H1 (cell line): ENCODE measurements at regions not wholly inside any gene's neighbourhood (a gene's known extent, or its start where the extent isn't known, plus 50 kb on each side); places are given as distances from the start of the nearest gene placed in this dataset.

Experiments used
- CTCF ChIA-PET: fragments of 300-600 bp; sonication (Branson Sonifier 250); formaldehyde crosslinking; loops from one replicate; lab custom pipeline; 2021; ENCODE audit not compliant: partially characterized antibody; lab: Charles Lee
- POLR2A ChIA-PET: fragments of 300-600 bp; sonication (Branson Sonifier 250); formaldehyde crosslinking; loops from one replicate; lab custom pipeline; 2021; ENCODE audit warnings: inconsistent platforms; ENCODE audit not compliant: partially characterized antibody; lab: Charles Lee
- DNase-seq, 2 experiments: peaks; one replicate each; pipeline versions ENCODE4 v3.0.0 to v3.0.0-alpha.2; 2010 to 2022; ENCODE audit warnings: low spot score in 2 of 2, low read depth in 1 of 2, mixed read lengths in 1 of 2
- FAIRE-seq: peaks from 2 replicates; lab custom pipeline; 2011; peaks lifted over from hg19 to GRCh38; lab: Jason Lieb, UNC
- H2AFZ ChIP-seq: 2 replicates; pipeline ENCODE4 v1.8.1; 2012; ENCODE audit warnings: low read length, inconsistent platforms
- H2AK5ac ChIP-seq: 2 replicates; pipeline ENCODE4 v1.6.1; 2013; ENCODE audit warnings: low read depth, low read length
- H2BK120ac ChIP-seq: replicated peaks from 2 replicates; pipeline ENCODE3; 2013; ENCODE audit warnings: low read depth, low read length, inconsistent platforms
- H2BK12ac ChIP-seq: 2 replicates; pipeline ENCODE4 v1.6.1; 2013; ENCODE audit warnings: low read depth, low read length
- H2BK15ac ChIP-seq: 2 replicates; pipeline ENCODE4 v1.6.1; 2013; ENCODE audit warnings: low read length
- H2BK20ac ChIP-seq: 2 replicates; pipeline ENCODE4 v1.6.1; 2013; ENCODE audit warnings: low read length
- H2BK5ac ChIP-seq: 2 replicates; pipeline ENCODE4 v1.6.1; 2013; ENCODE audit warnings: low read depth, low read length
- H3K14ac ChIP-seq: 2 replicates; pipeline ENCODE4 v1.6.1; 2013; ENCODE audit warnings: inconsistent platforms; ENCODE audit not compliant: insufficient read length
- H3K18ac ChIP-seq: 2 replicates; pipeline ENCODE4 v1.6.1; 2013; ENCODE audit warnings: low read length; ENCODE audit errors: extremely low read depth
- H3K23ac ChIP-seq: 2 replicates; pipeline ENCODE4 v1.6.1; 2013; ENCODE audit warnings: inconsistent platforms; ENCODE audit not compliant: insufficient read length
- H3K23me2 ChIP-seq: 2 replicates; pipeline ENCODE4 v1.6.1; 2013; ENCODE audit warnings: low read depth, low read length
- H3K27ac ChIP-seq: 2 replicates; pipeline ENCODE4 v1.6.1; 2011; ENCODE audit warnings: low read depth, low read length, inconsistent platforms
- H3K27me3 ChIP-seq, 4 experiments: replicated peaks in 1 of 4; 1 replicate in 1 of 4; 2 replicates in 3 of 4; pipeline versions ENCODE4 v1.6.1 to v1.8.1; 2011 to 2013; ENCODE audit warnings: low read length in 3 of 4, mild to moderate bottlenecking in 3 of 4, inconsistent platforms in 2 of 4, mixed read lengths in 2 of 4, moderate library complexity in 1 of 4; ENCODE audit not compliant: control insufficient read depth in 3 of 4, insufficient read depth in 3 of 4; ENCODE audit errors: extremely low read depth in 1 of 4
- H3K36me3 ChIP-seq, 4 experiments: 2 replicates each; pipeline versions ENCODE4 v1.6.1 to v1.8.1; 2011 to 2013; ENCODE audit warnings: mild to moderate bottlenecking in 4 of 4, low read length in 3 of 4, moderate library complexity in 2 of 4, control low read depth in 1 of 4, inconsistent platforms in 1 of 4; ENCODE audit not compliant: insufficient read depth in 4 of 4, control insufficient read depth in 2 of 4
- H3K4ac ChIP-seq: replicated peaks from 2 replicates; pipeline ENCODE3; 2013; ENCODE audit warnings: low read length, low read depth, mixed read lengths, inconsistent platforms; ENCODE audit not compliant: insufficient read length
- H3K4me1 ChIP-seq, 4 experiments: replicated peaks in 1 of 4; 1 replicate in 1 of 4; 2 replicates in 3 of 4; pipeline versions ENCODE4 v1.6.1 to v1.8.1; 2011 to 2013; ENCODE audit warnings: low read length in 3 of 4, inconsistent platforms in 2 of 4, mixed read lengths in 1 of 4; ENCODE audit not compliant: insufficient read depth in 4 of 4, control insufficient read depth in 3 of 4
- H3K4me2 ChIP-seq, 2 experiments: 2 replicates each; pipeline versions ENCODE4 v1.6.1 to v1.8.1; 2011 to 2013; ENCODE audit warnings: low read depth in 2 of 2, low read length in 2 of 2, control low read depth in 1 of 2, inconsistent platforms in 1 of 2, mild to moderate bottlenecking in 1 of 2; ENCODE audit not compliant: insufficient read depth in 1 of 2
- H3K4me3 ChIP-seq, 4 experiments: fragments of 200-600, 300-600 bp in 1 of 4; sonication (generic), shearing (Covaris generic), sonication (Bioruptor Twin) in 1 of 4; 2 replicates each; pipeline versions ENCODE4 v1.5.1 to v1.8.1; 2011 to 2016; ENCODE audit warnings: low read length in 4 of 4, low read depth in 3 of 4, control low read depth in 2 of 4, inconsistent platforms in 2 of 4, mild to moderate bottlenecking in 2 of 4, mixed read lengths in 1 of 4, moderate library complexity in 1 of 4; ENCODE audit not compliant: insufficient read depth in 2 of 4; ENCODE audit errors: extremely low read depth in 1 of 4
- H3K56ac ChIP-seq: replicated peaks from 2 replicates; pipeline ENCODE3; 2013; ENCODE audit warnings: low read depth, mild to moderate bottlenecking, mixed read lengths, low read length, inconsistent platforms; ENCODE audit not compliant: insufficient read length
- H3K79me1 ChIP-seq: 2 replicates; pipeline ENCODE4 v1.6.1; 2013; ENCODE audit warnings: low read depth, low read length, control low read depth
- H3K79me2 ChIP-seq, 2 experiments: 2 replicates each; pipeline versions ENCODE4 v1.6.1 to v1.8.1; 2012 to 2013; ENCODE audit warnings: low read length in 2 of 2, mild to moderate bottlenecking in 2 of 2, inconsistent platforms in 1 of 2; ENCODE audit not compliant: insufficient read depth in 2 of 2, control insufficient read depth in 1 of 2
- H3K9ac ChIP-seq, 4 experiments: replicated peaks in 1 of 4; 1 replicate in 1 of 4; 2 replicates in 3 of 4; pipeline versions ENCODE4 v1.6.1 to v1.8.1; 2011 to 2013; ENCODE audit warnings: low read depth in 3 of 4, low read length in 3 of 4, control low read depth in 2 of 4, mild to moderate bottlenecking in 2 of 4, moderate library complexity in 2 of 4, inconsistent platforms in 1 of 4; ENCODE audit errors: extremely low read depth in 1 of 4
- H3K9me3 ChIP-seq, 2 experiments: 2 replicates each; pipeline versions ENCODE4 v1.6.1 to v1.8.1; 2012 to 2013; ENCODE audit warnings: mild to moderate bottlenecking in 2 of 2, moderate library complexity in 2 of 2, control low read depth in 1 of 2, inconsistent platforms in 1 of 2, low read depth in 1 of 2, low read length in 1 of 2, mixed read lengths in 1 of 2; ENCODE audit not compliant: insufficient read depth in 2 of 2
- H4K20me1 ChIP-seq, 2 experiments: replicated peaks in 1 of 2; 2 replicates each; pipeline versions ENCODE3 to v1.8.1; 2011 to 2013; ENCODE audit warnings: inconsistent platforms in 2 of 2, low read length in 2 of 2, mild to moderate bottlenecking in 1 of 2; ENCODE audit not compliant: insufficient read depth in 2 of 2, control insufficient read depth in 1 of 2
- H4K5ac ChIP-seq: 2 replicates; pipeline ENCODE4 v1.6.1; 2013; ENCODE audit warnings: low read length, low read depth, mixed read lengths, inconsistent platforms; ENCODE audit not compliant: insufficient read length
- H4K8ac ChIP-seq: 2 replicates; pipeline ENCODE4 v1.8.0; 2013; ENCODE audit warnings: mild to moderate bottlenecking, moderate library complexity, low read length, inconsistent platforms; ENCODE audit not compliant: insufficient read depth; ENCODE audit errors: extremely low read depth
- H4K91ac ChIP-seq: replicated peaks from 2 replicates; pipeline ENCODE3; 2013; ENCODE audit warnings: low read length, mixed read lengths, inconsistent platforms; ENCODE audit not compliant: insufficient read length
- ASH2L ChIP-seq: fragments of 200-600, 300-600 bp; sonication (generic); IDR thresholded peaks from one replicate; pipeline ENCODE4 v1.7.1; 2017; ENCODE audit warnings: low read length
- BCL11A ChIP-seq, 2 experiments: IDR thresholded peaks; one replicate each; pipeline ENCODE4 v1.6.1; 2011; ENCODE audit warnings: low read depth in 2 of 2, low read length in 2 of 2, mild to moderate bottlenecking in 2 of 2
- BRCA1 ChIP-seq: IDR thresholded peaks from 2 replicates; pipeline ENCODE4 v1.6.1; 2012; ENCODE audit warnings: low read depth, low read length, improper control_type of control experiment
- CBX8 ChIP-seq: fragments of 300-800, 300-1000 bp; sonication (generic); IDR thresholded peaks from 2 replicates; pipeline ENCODE4 v1.7.1; 2016; ENCODE audit warnings: low read depth, low read length, borderline replicate concordance
- EGR1 ChIP-seq: IDR thresholded peaks from 2 replicates; pipeline ENCODE4 v1.6.1; 2011; ENCODE audit warnings: low read depth, low read length, borderline replicate concordance
- HDAC2 ChIP-seq, 2 experiments: fragments of 300-600 bp in 1 of 2; sonication (generic) in 1 of 2; IDR thresholded peaks; 2 replicates each; pipeline ENCODE4 v1.6.1; 2011 to 2012; ENCODE audit warnings: low read depth in 2 of 2, low read length in 2 of 2, mild to moderate bottlenecking in 2 of 2, moderate library complexity in 2 of 2, borderline replicate concordance in 1 of 2, inconsistent platforms in 1 of 2
- HDAC6 ChIP-seq: IDR thresholded peaks from one replicate; pipeline ENCODE4 v1.7.1; 2012; ENCODE audit warnings: low read depth, mild to moderate bottlenecking, inconsistent platforms, low read length, moderate library complexity
- JUN ChIP-seq: IDR thresholded peaks from 2 replicates; pipeline ENCODE4 v1.6.1; 2011; ENCODE audit warnings: low read depth, mild to moderate bottlenecking, improper control_type of control experiment, low read length
- KDM5A ChIP-seq: fragments of 200-600 bp; IDR thresholded peaks from 2 replicates; pipeline ENCODE4 v1.7.1; 2012; ENCODE audit warnings: mild to moderate bottlenecking, low read length, inconsistent platforms, mixed read lengths
- POLR2A ChIP-seq, 2 experiments: IDR thresholded peaks; 1 replicate in 1 of 2; 2 replicates in 1 of 2; pipeline ENCODE4 v1.6.1; 2011; ENCODE audit warnings: low read depth in 2 of 2, low read length in 2 of 2, mild to moderate bottlenecking in 2 of 2; ENCODE audit errors: control extremely low read depth in 1 of 2
- SAP30 ChIP-seq: fragments of 300-600 bp; sonication (generic); IDR thresholded peaks from 2 replicates; pipeline ENCODE4 v1.7.1; 2012; ENCODE audit warnings: low read length, moderate library complexity, mild to moderate bottlenecking, inconsistent platforms; ENCODE audit not compliant: insufficient read depth, insufficient replicate concordance
- SIX5 ChIP-seq: IDR thresholded peaks from 2 replicates; pipeline ENCODE4 v1.6.1; 2011; ENCODE audit warnings: mild to moderate bottlenecking, low read depth, low read length
- TAF7 ChIP-seq: optimal IDR thresholded peaks from 2 replicates; pipeline ENCODE3; 2011; ENCODE audit warnings: low read depth, mild to moderate bottlenecking, inconsistent platforms, low read length, moderate library complexity, borderline replicate concordance
- whole genome bisulfite sequencing, 2 experiments: shearing (Covaris generic) in 1 of 2; methylation state at CpG; one replicate each; pipeline versions ENCODE4 v1.1.6 to v1.1.7; 2013 to 2015; ENCODE audit warnings: low lambda C conversion rate in 2 of 2, mixed read lengths in 2 of 2, inconsistent platforms in 1 of 2, low coverage in 1 of 2, missing lambda C conversion rate in 1 of 2; ENCODE audit not compliant: insufficient replicate concordance in 2 of 2, insufficient coverage in 1 of 2, insufficient read length in 1 of 2; ENCODE audit errors: extremely low coverage in 1 of 2, missing lambda C conversion rate in 1 of 2; 5-methylcytosine and 5-hydroxymethylcytosine counted together

DNA sequence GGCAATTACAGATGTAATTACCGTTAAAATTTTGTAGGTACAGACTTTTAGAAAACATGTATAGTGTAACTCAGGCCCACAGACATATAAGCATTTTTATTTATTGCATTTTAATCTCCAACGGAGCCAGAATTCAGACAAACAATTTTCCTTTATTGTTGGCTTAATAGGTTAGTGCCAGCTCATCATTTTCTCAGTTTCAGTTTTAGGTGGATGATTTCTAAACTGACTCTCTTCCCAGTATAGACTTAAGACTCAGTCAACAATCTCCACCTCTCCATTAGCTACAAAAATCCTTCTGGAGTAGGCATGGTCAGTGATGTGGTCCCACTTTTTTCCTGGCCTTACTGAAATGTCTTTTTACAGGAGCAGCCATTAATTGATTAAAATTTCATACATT, 994.6 kb downstream of the TBL1XR1 start:
- no peak overlapping the region for H3K4me2 ChIP-seq
- no peak overlapping the region for H2AK5ac ChIP-seq
- no peak overlapping the region for H3K14ac ChIP-seq
- H4K91ac ChIP-seq = no peak overlapping the region
- ChIA-PET CTCF (no interaction called here), POLR2A (no interaction called here)
- H3K36me3 ChIP-seq = no peaks in the 10 kb centered on the region
- FAIRE-seq (no peak), DNase-seq (no peak)
- no peak overlapping the region for H2BK20ac ChIP-seq
- no peaks in the 10 kb centered on the region for H3K4me1 ChIP-seq
- no peak overlapping the region for H2BK120ac ChIP-seq
- H2BK15ac ChIP-seq = no peak overlapping the region
- H3K56ac ChIP-seq = no peak overlapping the region
- H3K23me2 ChIP-seq = no peaks in the 10 kb centered on the region
- H3K79me2 ChIP-seq = no peaks in the 10 kb centered on the region
- no peak overlapping the region for H3K18ac ChIP-seq
- H3K79me1 ChIP-seq = no peaks in the 10 kb centered on the region
- TF ChIP-seq TAF7 (no peak), EGR1 (no peak), BCL11A (IDR thresholded peaks at IDR 0.05; ENCODE audit: low read depth in 2 of 2, low read length in 2 of 2) (no peak), JUN (no peak), SIX5 (no peak), SAP30 (no peak), BRCA1 (no peak), POLR2A (IDR thresholded peaks at IDR 0.05; ENCODE audit: control extremely low read depth in 1 of 2, low read depth in 2 of 2, low read length in 2 of 2) (no peak), KDM5A (no peak), ASH2L (no peak), HDAC2 (IDR thresholded peaks at IDR 0.05; ENCODE audit: borderline replicate concordance in 1 of 2, low read depth in 2 of 2, low read length in 2 of 2) (no peak), CBX8 (no peak), HDAC6 (no peak)
- no peak overlapping the region for H2BK12ac ChIP-seq
- H3K4ac ChIP-seq = no peak overlapping the region
- H2AFZ ChIP-seq = no peak overlapping the region
- H3K23ac ChIP-seq = no peak overlapping the region
- WGBS, 2 experiments = 89% methylated on average over 2 of the region's 2 CpGs; no CpG with 5 or more reads in 1 of the 2 experiments
- H4K8ac ChIP-seq = no peak overlapping the region
- no peak overlapping the region for H2BK5ac ChIP-seq
- no peak overlapping the region for H3K9ac ChIP-seq
- H4K5ac ChIP-seq = no peak overlapping the region
- H3K27ac ChIP-seq = no peak overlapping the region
- H3K27me3 ChIP-seq = no peaks in the 10 kb centered on the region
- H4K20me1 ChIP-seq = no peaks in the 10 kb centered on the region
- no peak overlapping the region for H3K4me3 ChIP-seq
- 0 out of 4 replicates have a peak, but pooled peaks cover 0 to 6% of the 10 kb centered on the region in 2 experiments for H3K9me3 ChIP-seq
